DMS79 treated with DMSO at 0.1 percent for 48 hours (cell line): ENCODE measurements at regions not wholly inside any gene's neighbourhood (a gene's known extent, or its start where the extent isn't known, plus 50 kb on each side); places are given as distances from the start of the nearest gene placed in this dataset.

Experiments used
- DNase-seq: peaks from one replicate; lab custom pipeline; 2025; lab: John Stamatoyannopoulos, UW

DNA sequence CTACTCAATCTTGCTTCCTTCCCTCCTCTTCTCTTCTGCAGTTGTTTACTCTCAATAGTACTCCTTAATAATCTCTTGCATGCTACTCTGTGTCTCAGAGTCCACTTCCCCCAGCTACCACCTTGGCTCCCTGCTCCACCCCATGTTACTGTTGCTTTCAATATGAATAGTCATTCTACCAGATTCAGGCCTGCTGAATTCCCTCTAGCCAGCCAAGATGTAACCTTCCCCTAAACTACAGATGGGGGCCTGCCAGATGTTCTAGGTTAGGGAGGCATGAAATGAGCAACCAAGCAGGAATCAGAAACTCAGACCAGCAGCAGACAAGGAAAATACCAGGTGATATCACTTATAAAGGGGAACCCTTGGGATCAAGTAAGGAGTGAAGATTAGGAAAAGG lies 392.1 kb upstream of the DDHD1 start:
- no peak for DNase-seq

- DNase-seq: peak; percentile 99
Measured at GRCh38 chr14:53542732-53543131, 389.6 kb upstream of the DDHD1 start.

DNA sequence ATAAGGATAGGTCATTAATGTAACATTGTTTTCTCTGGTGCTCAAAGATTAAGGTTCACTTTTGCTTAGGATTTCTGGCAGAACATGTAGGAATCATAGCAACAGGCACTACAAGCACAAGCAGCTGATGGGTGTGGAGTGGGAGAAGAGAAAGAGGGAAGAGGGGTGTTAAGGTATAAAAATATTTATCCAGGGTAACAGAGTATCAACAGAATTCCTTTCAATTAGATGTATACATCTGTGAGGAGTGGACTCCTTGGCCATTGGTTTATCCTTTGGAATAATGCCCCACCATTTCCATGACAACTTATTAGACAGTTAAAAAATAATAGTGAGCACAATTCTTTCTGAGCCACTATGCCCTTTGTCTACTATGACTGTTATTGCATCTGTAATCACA lies 388.3 kb upstream of the DDHD1 start:
- DNase-seq: no peak

DNA sequence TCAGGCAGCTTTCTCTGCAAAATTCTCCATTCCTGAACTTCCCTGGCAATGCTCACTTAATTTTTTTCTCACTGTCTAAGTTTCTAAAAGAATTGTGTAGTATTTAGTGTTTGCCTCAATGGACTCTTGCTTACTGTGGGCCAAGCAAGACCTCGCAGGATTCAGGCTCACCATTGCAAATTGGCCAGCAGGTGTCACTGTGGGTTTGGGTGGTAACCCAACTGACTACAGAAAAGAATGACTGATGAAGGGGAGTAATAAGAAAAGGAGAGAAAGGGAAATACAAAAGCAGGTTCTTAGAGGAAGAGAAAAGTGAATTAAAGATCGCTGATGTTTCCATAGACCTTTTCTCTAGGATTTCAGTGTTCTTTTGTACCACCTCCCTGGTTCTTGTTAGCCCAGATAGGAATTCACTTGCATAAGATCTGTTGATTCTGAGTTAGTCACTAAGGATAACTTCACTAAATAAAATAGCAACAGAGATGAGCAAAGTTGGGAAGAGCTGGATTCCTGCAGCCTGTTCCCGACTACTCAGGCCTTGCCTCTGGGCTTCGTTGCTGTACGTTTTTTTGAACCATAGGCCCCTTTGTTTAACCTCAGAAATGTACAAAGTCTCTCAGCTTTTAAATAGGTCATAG lies 386.5 kb upstream of the DDHD1 start:
- peak; percentile 77 for DNase-seq

DNA sequence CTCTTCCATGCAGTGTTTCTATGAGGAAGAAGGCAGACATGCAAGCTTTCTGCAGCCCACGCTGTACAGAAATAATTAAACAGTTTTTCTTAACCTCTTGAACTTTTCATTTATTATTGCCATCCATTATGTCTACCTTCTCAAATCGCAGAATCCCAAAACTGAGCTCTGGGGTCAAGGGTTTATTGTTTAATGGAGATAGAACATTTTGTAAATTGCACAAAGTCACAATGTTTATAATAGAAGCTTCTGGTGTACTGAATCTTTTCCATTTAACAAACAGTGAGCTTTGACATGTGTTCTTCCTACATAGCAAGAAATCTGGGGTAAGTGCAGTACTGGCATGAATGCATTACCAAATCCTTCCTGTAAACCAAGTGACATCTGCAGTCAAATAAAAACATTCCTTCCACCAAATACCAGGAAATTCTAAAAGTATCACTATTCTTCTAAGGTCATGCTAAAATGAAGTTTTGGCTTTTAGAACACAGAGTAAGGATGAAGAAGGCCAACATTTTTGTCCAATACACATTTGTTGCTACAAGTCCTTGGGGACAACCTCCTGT lies 385.3 kb upstream of the DDHD1 start:
- no peak for DNase-seq

DNA sequence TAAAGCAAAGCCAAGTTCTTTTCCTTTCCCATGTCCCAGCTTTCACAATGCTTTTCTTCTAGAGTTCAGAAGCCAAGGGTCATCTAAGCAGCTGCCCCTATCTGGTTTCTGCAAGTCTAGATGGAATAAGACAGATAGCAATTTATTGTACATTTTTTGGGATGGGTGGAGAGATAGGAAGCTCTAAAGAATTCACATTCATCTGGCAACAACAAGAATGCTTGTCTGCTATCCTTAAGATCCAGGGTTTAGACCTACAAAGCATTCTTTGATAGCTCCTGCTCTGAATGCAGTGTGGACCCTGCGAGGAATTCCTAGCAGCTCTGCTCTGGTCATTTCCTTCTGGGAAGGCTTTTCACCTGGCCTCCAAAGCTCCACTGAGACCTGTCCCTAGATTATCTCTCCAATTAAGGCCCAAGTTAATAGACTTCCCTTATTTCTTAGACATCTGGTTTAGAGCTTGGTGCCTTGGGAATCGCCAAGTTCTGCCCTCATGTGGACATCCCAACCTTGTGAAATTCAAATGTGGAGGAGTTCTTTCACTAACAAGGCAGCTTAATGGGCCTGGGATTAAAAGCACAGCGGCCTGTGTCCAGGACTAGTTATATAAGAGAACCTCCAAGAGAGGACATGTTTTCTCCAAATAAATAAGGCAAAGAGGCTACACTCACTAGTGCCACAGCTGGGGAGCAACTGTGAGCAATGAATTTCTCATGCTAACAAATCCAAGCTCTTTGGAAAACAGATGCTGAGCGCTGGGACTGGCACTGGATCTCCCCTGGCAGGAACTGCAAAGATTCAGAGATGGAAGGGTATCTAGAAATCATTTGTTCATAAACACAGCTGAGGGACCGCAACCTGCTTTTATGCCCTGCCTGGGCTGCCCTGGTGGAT lies 384.5 kb upstream of the DDHD1 start:
- DNase-seq: no peak

DNA sequence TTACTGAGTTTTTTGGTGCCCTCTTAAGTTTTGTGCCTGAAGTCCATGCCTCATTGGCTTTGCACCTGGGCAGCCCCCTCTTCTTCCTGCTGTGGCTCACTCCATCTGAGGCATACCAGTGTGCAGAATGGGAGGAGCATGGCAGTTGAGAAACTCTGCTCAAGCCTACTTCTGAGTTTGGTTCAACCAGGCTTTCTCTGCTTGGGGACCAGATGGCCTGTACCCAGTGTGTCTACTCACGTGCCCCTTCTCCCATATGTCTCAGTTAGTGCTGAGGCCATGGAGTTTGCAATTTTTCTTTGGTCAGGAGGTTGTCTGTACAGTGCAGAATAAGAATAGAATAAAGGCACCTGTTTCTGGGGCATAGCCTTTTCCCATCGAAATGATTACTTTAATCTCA lies 383.3 kb upstream of the DDHD1 start:
- DNase-seq: no peak

GRCh38 chr14:53534841-53535240 lies 381.7 kb upstream of the DDHD1 start:
- DNase-seq: no peak

DNA sequence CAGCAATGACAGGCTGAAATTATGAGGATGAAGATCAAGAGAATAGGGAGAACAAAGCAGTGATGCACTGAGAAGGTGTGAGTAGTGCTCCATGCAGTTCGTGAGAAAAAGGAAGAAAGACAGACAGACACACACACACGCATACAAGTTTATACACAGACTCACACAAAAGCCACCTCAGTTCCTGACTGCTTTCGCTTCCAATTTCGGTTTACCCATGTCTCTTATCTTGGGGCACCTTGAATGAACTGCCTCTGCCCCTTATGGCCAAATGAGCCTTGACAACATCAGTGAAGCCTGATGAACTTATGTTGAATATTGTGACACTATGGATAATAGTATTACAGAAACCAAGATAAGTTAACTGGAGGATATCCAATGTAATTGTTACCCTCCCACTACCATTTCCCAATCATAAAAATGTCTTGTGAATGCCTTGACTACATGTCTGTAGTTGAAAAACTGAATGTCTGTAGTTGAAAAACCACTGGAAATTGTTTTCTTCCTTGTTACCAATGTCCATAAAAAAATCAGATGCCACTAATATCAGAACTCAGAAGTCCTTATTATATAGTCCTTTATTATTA lies 380.4 kb upstream of the DDHD1 start:
- DNase-seq: no peak

DNA sequence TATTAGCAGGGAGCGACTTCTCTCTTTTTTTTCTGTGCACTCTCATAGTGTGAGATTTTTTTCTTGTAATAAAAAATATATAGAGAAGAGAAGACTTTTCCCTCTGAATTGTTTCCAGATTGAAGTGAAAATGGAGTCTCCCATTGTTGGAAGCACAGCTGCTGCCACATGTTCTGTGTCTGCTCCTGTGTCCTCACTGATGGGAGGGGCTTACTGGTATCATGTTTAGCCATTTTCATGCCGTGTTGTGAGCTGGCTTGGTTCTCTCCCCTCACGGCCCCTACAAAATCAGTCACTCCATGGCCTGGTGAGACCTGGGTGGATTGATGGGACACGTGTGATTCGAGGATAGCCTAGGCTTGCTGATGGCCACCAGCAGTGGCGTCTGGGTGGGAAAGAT lies 379.7 kb upstream of the DDHD1 start:
- no peak for DNase-seq

- DNase-seq: no peak
Measured at GRCh38 chr14:53531730-53532129, 378.6 kb upstream of the DDHD1 start.

DNA sequence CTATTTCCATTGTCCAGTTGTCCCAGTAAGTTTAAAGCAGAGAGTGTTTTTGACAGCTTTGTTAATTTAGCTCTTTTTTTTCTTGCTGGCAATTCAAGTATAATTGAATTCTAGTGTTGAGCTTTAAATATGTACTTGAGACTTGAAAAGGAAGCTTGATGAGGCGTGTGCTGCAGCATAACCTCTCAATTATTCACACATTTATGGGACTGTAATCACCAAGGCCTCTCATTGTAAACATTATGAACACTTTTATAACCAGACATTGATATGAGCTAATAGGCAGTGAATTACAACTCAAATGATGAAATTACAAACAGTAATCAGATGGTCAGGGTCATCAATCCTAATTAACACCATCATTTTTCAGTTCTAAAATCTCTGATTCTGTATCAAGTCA lies 378.0 kb upstream of the DDHD1 start:
- DNase-seq: peak; percentile 79

- DNase-seq: no peak
Measured at GRCh38 chr14:53529519-53529918, 376.4 kb upstream of the DDHD1 start.

- DNase-seq: peak; percentile 87
Measured at GRCh38 chr14:53528185-53528671, 375.1 kb upstream of the DDHD1 start.

GRCh38 chr14:53526200-53526599 lies 373.1 kb upstream of the DDHD1 start:
- no peak for DNase-seq

DNA sequence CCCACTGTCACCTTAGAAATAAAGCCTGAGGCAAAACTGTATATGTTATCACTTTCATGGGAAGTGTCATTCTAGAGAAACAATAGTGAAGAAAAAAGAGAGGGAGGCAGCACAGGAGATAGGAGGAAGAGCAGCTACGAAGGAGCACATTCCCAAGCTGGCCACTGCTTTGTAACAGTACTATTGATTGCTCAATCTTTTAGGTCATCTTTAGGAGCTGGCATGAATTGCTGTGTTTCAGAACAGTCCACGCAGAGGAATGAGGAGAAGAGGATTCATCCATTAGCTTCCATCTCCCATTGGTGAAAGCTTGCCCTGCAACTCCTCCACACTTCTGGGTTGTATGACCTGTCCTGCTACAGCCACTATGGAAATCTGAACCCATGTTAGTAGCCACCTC lies 372.5 kb upstream of the DDHD1 start:
- DNase-seq: no peak

DNA sequence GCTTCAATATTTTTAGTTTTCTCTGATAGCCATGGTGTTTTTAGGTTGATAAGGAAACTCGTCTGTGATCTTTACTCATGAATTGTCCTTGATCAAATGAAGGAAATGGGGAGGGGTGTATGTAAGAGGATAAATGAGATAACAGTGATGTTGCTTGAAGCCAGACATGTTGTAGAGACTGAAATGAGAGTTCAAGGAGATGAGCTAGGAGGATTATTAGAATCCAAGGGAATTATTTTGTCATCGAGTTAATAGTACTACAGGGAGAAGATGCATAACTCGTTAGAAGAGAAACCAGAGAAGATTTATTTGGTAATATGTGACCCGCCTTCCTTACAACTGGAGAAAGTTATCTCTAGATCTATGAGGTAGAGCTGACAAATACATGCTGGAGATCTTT lies 371.3 kb upstream of the DDHD1 start:
- DNase-seq: no peak

DNA sequence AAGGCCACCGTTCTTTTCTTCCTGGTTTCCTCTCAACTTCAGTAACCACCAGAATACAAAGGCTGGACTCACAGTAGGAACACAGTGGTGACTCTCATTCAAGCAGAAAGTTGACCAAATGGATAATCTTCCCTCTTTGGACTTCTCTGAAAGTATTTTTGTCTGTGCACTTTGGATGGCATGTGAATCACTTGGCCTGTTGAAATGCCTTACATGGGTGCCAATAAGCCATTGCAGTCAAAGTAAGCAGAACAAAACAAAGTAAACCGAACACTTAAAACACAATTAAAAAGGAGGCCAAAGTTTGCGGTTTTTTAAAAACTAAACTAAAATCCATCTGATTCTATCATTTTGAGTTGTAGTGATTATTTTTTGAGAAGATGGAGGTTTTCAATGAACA lies 370.1 kb upstream of the DDHD1 start:
- DNase-seq: no peak

DNA sequence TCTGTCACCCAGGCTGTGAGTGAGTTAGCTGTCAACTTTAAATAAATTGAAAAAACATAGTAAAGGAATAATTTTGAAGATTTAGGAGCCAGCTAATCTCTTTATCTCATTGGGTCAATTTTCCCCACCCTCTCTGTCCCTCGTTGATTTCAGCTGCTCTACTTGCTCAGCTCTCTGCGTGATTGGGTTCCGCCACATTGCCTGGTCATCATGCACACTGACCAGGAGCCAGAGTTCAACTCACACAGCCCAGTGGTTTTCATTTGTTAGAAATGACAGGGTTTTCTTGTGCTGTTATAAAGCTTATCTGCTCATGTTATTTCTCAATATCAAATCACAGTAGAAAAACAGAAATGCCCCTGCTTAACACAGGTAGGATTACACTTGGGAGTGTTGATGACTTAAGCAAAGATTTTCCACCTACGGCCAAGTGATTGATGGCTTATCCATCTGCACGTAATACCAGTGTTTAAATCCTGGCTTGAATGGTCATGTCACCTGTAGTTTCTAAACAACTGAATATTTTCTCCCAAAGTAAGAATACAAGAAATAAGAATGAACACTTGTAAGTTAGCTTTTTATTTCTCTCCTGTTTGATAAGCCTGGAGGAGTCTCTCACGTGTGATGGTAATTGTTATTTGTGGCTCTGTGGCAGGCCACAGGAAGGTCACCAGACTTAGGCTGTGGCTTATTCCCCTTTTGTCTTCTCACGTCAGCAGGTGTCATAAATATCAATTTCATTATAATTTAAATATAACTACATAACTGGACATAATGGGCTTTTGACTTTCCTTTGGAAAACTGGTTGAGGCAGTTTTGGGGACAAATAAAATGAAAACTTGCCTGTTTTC lies 367.2 kb upstream of the DDHD1 start:
- DNase-seq: no peak

GRCh38 chr14:53519137-53519536 lies 366.0 kb upstream of the DDHD1 start:
- no peak for DNase-seq

GRCh38 chr14:53517270-53517960 lies 364.3 kb upstream of the DDHD1 start:
- DNase-seq: no peak
